IMR-90 (cell line): ENCODE measurements at regions not wholly inside any gene's neighbourhood (a gene's known extent, or its start where the extent isn't known, plus 50 kb on each side); places are given as distances from the start of the nearest gene placed in this dataset.

Experiments
- ATAC-seq: fragments of 200-7000 bp; cut with Tn5 transposase; 2 replicates; pipeline ENCODE4 v1.9.1; 2020; ENCODE audit warnings: low read depth, mild to moderate bottlenecking, moderate library complexity
- BruUV-seq: library from RNA; stranded (reverse); fragments of 400-500 nt; replicated peaks from 2 replicates; lab custom pipeline; 2021; lab: Mats Ljungman, UMichigan
- CTCF ChIA-PET: fragments of 300-600 bp; formaldehyde crosslinking; extraction: SDS; loops from one replicate; lab custom pipeline; 2021; ENCODE audit warnings: antibody characterized with exemption; lab: Yijun Ruan, JAX
- POLR2A ChIA-PET: fragments of 300-600 bp; sonication (Branson Sonifier 250); formaldehyde crosslinking; loops from one replicate; lab custom pipeline; 2022; ENCODE audit warnings: antibody characterized with exemption; ENCODE audit not compliant: unreplicated experiment; lab: Charles Lee
- DNase-seq: peaks from one replicate; pipeline ENCODE4 v3.0.0; 2013
- H2AFZ ChIP-seq: replicated peaks from 2 replicates; pipeline ENCODE3; 2013; ENCODE audit warnings: low read length, mild to moderate bottlenecking; ENCODE audit not compliant: poor library complexity
- H2AK5ac ChIP-seq: 2 replicates; pipeline ENCODE4 v1.6.1; 2013; ENCODE audit warnings: low read depth, low read length, inconsistent platforms
- H2AK9ac ChIP-seq: replicated peaks from 2 replicates; pipeline ENCODE3; 2013; ENCODE audit warnings: mild to moderate bottlenecking, low read depth, low read length, moderate library complexity; ENCODE audit not compliant: poor library complexity
- H2BK120ac ChIP-seq: 2 replicates; pipeline ENCODE4 v1.6.1; 2013; ENCODE audit warnings: low read depth, low read length, inconsistent platforms
- H2BK15ac ChIP-seq: 3 replicates; pipeline ENCODE4 v1.6.1; 2013; ENCODE audit warnings: low read depth, low read length, inconsistent platforms
- H2BK20ac ChIP-seq: 2 replicates; pipeline ENCODE4 v1.6.1; 2013; ENCODE audit warnings: low read depth, mild to moderate bottlenecking, inconsistent platforms, low read length, moderate library complexity
- H2BK5ac ChIP-seq: 2 replicates; pipeline ENCODE4 v1.6.1; 2013; ENCODE audit warnings: mild to moderate bottlenecking, low read depth, low read length, inconsistent platforms; ENCODE audit not compliant: poor library complexity, severe bottlenecking
- H3K14ac ChIP-seq: replicated peaks from 2 replicates; pipeline ENCODE4 v1.6.1; 2013; ENCODE audit warnings: low read depth, low read length, inconsistent platforms
- H3K18ac ChIP-seq: 2 replicates; pipeline ENCODE4 v1.6.1; 2013; ENCODE audit warnings: low read depth, low read length, control low read depth
- H3K23ac ChIP-seq: 2 replicates; pipeline ENCODE4 v1.6.1; 2013; ENCODE audit warnings: low read depth, low read length, inconsistent platforms
- H3K27ac ChIP-seq: 2 replicates; pipeline ENCODE4 v1.5.1; 2013; ENCODE audit warnings: mild to moderate bottlenecking, control low read depth, low read length; ENCODE audit not compliant: insufficient read depth
- H3K27me3 ChIP-seq: 2 replicates; pipeline ENCODE4 v1.6.1; 2013; ENCODE audit warnings: low read length; ENCODE audit not compliant: control insufficient read depth, insufficient read depth
- H3K36me3 ChIP-seq: 2 replicates; pipeline ENCODE4 v1.6.1; 2013; ENCODE audit warnings: low read length, mixed read lengths; ENCODE audit not compliant: control insufficient read depth, insufficient read depth
- H3K4ac ChIP-seq: 2 replicates; pipeline ENCODE4 v1.6.1; 2013; ENCODE audit warnings: low read depth, low read length, inconsistent platforms
- H3K4me1 ChIP-seq: 2 replicates; pipeline ENCODE4 v1.6.1; 2013; ENCODE audit warnings: low read length, mixed read lengths; ENCODE audit not compliant: control insufficient read depth, insufficient read depth
- H3K4me2 ChIP-seq: 2 replicates; pipeline ENCODE4 v1.6.1; 2013; ENCODE audit warnings: low read depth, mild to moderate bottlenecking, control low read depth, low read length, moderate library complexity
- H3K4me3 ChIP-seq: 2 replicates; pipeline ENCODE4 v1.5.1; 2013; ENCODE audit warnings: low read depth, mild to moderate bottlenecking, control low read depth, low read length, moderate library complexity; ENCODE audit not compliant: insufficient read depth
- H3K56ac ChIP-seq: 2 replicates; pipeline ENCODE4 v1.6.1; 2013; ENCODE audit warnings: low read length, inconsistent platforms; ENCODE audit not compliant: insufficient read depth; ENCODE audit errors: extremely low read depth
- H3K79me1 ChIP-seq, 2 experiments: 2 replicates each; pipeline ENCODE4 v1.6.1; 2013; ENCODE audit warnings: low read length in 2 of 2, inconsistent platforms in 1 of 2, low read depth in 1 of 2
- H3K9ac ChIP-seq: 2 replicates; pipeline ENCODE4 v1.6.1; 2013; ENCODE audit warnings: low read depth, low read length, control low read depth
- H3K9me1 ChIP-seq: 2 replicates; pipeline ENCODE4 v1.6.1; 2013; ENCODE audit warnings: low read length, inconsistent platforms; ENCODE audit not compliant: insufficient read depth
- H3K9me3 ChIP-seq: 2 replicates; pipeline ENCODE4 v1.6.1; 2013; ENCODE audit warnings: low read length; ENCODE audit not compliant: control insufficient read depth, insufficient read depth
- H4K20me1 ChIP-seq: 2 replicates; pipeline ENCODE4 v1.6.1; 2013; ENCODE audit warnings: low read length, inconsistent platforms; ENCODE audit not compliant: insufficient read depth
- H4K5ac ChIP-seq: 2 replicates; pipeline ENCODE4 v1.6.1; 2013; ENCODE audit warnings: mild to moderate bottlenecking, low read depth, low read length, control low read depth
- H4K8ac ChIP-seq, 2 experiments: 2 replicates each; pipeline ENCODE4 v1.6.1; 2013; ENCODE audit warnings: low read depth in 2 of 2, low read length in 2 of 2, control low read depth in 1 of 2, inconsistent platforms in 1 of 2
- H4K91ac ChIP-seq: 2 replicates; pipeline ENCODE4 v1.6.1; 2013; ENCODE audit warnings: low read depth, low read length, inconsistent platforms; ENCODE audit not compliant: insufficient read depth
- CEBPB ChIP-seq: IDR thresholded peaks from 2 replicates; pipeline ENCODE4 v1.6.1; 2012; ENCODE audit warnings: low read depth, low read length, improper control_type of control experiment
- CHD1 ChIP-seq: IDR thresholded peaks from 2 replicates; pipeline ENCODE4 v1.6.1; 2012; ENCODE audit warnings: low read depth, low read length, improper control_type of control experiment
- ELK1 ChIP-seq: fragments of 150-350 bp; IDR thresholded peaks from 2 replicates; pipeline ENCODE4 v1.6.1; 2016; ENCODE audit warnings: low read depth, mild to moderate bottlenecking, low read length, moderate library complexity, borderline replicate concordance
- FOS ChIP-seq: fragments of 150-350 bp; IDR thresholded peaks from 2 replicates; pipeline ENCODE4 v1.6.1; 2016; ENCODE audit warnings: low read depth, low read length
- MAFK ChIP-seq: IDR thresholded peaks from 2 replicates; pipeline ENCODE4 v1.6.1; 2012; ENCODE audit warnings: low read depth, low read length, improper control_type of control experiment
- MAZ ChIP-seq: IDR thresholded peaks from 2 replicates; pipeline ENCODE4 v1.6.1; 2012; ENCODE audit warnings: low read depth, mild to moderate bottlenecking, low read length, improper control_type of control experiment, moderate library complexity, borderline replicate concordance
- MXI1 ChIP-seq: IDR thresholded peaks from 2 replicates; pipeline ENCODE4 v1.6.1; 2012; ENCODE audit warnings: low read depth, mild to moderate bottlenecking, low read length, moderate library complexity, borderline replicate concordance
- NFE2L2 ChIP-seq: fragments of 150-350 bp; IDR thresholded peaks from 2 replicates; pipeline ENCODE4 v1.6.1; 2016; ENCODE audit warnings: low read depth, mild to moderate bottlenecking, low read length
- RAD21 ChIP-seq: IDR thresholded peaks from 2 replicates; pipeline ENCODE4 v1.6.1; 2012; ENCODE audit warnings: low read length, improper control_type of control experiment
- USF2 ChIP-seq: fragments of 150-350 bp; IDR thresholded peaks from 2 replicates; pipeline ENCODE4 v1.6.1; 2017; ENCODE audit warnings: mild to moderate bottlenecking, antibody characterized with exemption, low read length, low read depth
- whole genome bisulfite sequencing, 2 experiments: methylation state at CpG; one replicate each; pipeline versions ENCODE4 v1.1.5 to v1.1.7; 2013; ENCODE audit warnings: missing lambda C conversion rate in 2 of 2; ENCODE audit not compliant: insufficient read length in 1 of 2; ENCODE audit errors: extremely low coverage in 2 of 2; 5-methylcytosine and 5-hydroxymethylcytosine counted together
- dilution Hi-C: fragments of 300-500 bp; cut with HindIII; formaldehyde crosslinking; loops from one replicate; pipeline ENCODE4 v1.14.3; 2018; ENCODE audit warnings: low sequenced_read_pairs; ENCODE audit not compliant: unreplicated experiment
- in situ Hi-C: fragments of 300-500 bp; cut with MboI; formaldehyde crosslinking; loops from 3 replicates; pipeline ENCODE4 v1.14.3; 2019; ENCODE audit warnings: low sequenced_read_pairs, inconsistent platforms, mixed read lengths
- intact Hi-C: fragments of 100-400 bp; cut with micrococcal nuclease; formaldehyde crosslinking; loops from 2 replicates; pipeline ENCODE4 v1.10.0; 2022

DNA sequence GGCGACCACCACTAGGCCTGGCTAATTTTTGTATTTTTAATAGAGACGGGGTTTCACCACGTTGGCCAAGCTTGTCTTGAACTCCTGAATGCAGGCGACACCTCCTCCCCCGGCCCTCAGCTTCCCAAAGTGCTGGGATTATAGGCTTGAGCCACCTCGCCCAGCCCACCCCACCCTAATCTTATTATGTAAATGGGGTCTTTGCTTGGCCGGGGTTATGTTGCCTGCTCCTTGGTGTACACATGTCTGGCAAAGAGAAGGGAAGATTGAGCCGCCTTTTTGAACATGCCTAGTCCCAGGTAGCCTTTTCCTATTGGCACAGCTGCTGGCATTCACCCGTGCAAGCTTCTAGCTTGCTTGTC, 106.8 kb downstream of the KCTD15 start:
- no TSS peak for BruUV-seq
- Histone ChIP-seq H3K4me1 (no peaks in the 10 kb centered on the region), H3K9ac (no peak overlapping the region), H3K23ac (no peak overlapping the region), H3K27me3 (peaks cover 29% of the 10 kb centered on the region), H2AK9ac (no peak overlapping the region), H3K56ac (no peak overlapping the region), H2BK120ac (no peak overlapping the region), H2AFZ (no peak overlapping the region), H3K4me3 (no peak overlapping the region), H3K4ac (no peak overlapping the region), H4K5ac (no peak overlapping the region), H4K8ac (no peak overlapping the region), H4K20me1 (no peaks in the 10 kb centered on the region), H3K14ac (no peak overlapping the region), H3K4me2 (no peak overlapping the region), H2BK20ac (no peak overlapping the region), H2BK5ac (no peak overlapping the region), H3K9me1 (no peaks in the 10 kb centered on the region), H3K9me3 (no peaks in the 10 kb centered on the region), H2AK5ac (no peak overlapping the region), H4K91ac (no peak overlapping the region), H2BK15ac (no peak overlapping the region), H3K27ac (no peak overlapping the region), H3K36me3 (no peaks in the 10 kb centered on the region), H3K79me1 (no peaks in the 10 kb centered on the region), H3K18ac (no peak overlapping the region)
- ChIA-PET CTCF (no interaction called here), POLR2A (no interaction called here)
- no CpG with 5 or more reads among the region's 9 CpGs for WGBS, 2 experiments
- TF ChIP-seq MAFK: no peak
- no peak for TF ChIP-seq ELK1
- no peak for TF ChIP-seq FOS
- no peak for TF ChIP-seq RAD21
- no peak for TF ChIP-seq CEBPB
- TF ChIP-seq USF2: no peak
- TF ChIP-seq MAZ: no peak
- no peak for TF ChIP-seq NFE2L2
- no peak for TF ChIP-seq CHD1
- TF ChIP-seq MXI1: no peak
- no peak for ATAC-seq
- no peak for DNase-seq
- in situ Hi-C loops (no loop called here), dilution Hi-C loops (no loop called here), intact Hi-C loops (no loop called here)
